ENCODE measurements at regions not wholly inside any gene's neighbourhood (a gene's known extent, or its start where the extent isn't known, plus 50 kb on each side); places are given as distances from the start of the nearest gene placed in this dataset.
"Not testable (repeated sequence)": the region's sequence is repeated elsewhere in the genome, so short reads cannot be mapped to it uniquely, and the experiment has no call there.

- DNase-seq = not testable (repeated sequence)
Measured at GRCh38 chr16:29258946-29259634, 147.4 kb downstream of the NPIPB11 start.

DNA sequence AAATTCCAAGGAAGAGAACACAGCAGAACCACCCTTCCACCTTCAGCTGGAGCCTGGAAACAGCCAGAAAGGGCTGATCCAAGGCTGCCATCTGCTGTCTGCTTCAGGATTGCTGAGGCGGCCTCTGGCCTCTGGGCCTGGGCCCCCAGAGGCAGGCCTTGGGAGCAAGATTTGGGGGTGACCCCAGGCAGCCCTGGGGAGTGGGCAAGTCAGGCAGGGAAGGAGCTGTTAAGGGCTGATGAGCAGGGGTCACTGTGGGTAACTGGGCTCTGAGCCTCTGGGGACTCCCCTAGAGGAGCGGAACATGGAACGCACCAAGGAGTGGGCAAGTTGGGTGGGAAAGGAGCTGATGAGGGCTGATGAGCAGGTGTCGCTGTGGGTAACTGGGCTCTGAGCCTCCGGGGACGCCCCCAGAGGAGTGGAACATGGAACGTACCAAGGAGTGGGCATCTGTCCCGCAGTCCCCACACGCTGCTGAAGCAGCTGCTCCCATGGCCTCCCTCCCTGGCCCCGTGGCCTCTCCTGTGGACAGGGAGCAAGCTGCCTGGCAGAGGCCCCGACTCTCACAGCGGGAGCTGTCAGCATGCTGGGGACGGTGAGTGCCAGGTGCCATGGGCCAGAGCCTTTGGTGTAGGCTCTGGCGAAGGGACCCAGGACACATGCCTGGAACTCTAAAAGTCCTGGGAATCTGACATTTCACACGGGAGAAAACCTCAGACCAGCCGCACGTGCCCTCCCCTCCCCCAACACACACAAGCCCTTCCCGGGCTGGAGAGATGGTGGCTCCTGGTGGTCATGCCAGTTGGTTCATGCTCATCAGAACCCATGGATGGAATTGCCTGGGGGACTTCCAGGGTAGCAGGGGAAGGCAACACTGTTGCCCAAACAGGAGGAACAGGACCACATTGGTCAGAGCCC lies 148.8 kb downstream of the NPIPB11 start:
- DNase-seq = not testable (repeated sequence)

- DNase-seq = no peak
Measured at GRCh38 chr16:29256501-29256981, 150.0 kb downstream of the NPIPB11 start.

DNA sequence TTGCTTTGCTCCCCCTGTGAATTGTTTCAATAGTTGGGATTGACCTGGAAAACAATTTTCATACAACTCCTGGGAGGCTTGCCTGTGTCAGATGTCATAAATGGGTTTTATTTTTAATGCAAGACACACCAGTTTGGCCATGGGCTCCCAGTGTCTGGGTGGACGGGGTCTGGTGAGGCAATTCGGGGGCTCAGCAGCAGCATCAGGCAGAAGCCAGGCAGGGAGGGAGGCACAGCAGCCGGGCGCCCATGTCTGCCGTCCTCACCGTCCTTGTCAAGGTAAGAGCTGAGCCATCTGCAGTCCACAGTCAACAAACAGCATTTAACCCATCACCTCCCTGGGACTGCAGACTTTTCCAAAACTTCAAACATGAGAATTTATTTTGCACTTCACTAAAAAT lies 150.6 kb downstream of the NPIPB11 start:
- DNase-seq = not testable (repeated sequence)

DNA sequence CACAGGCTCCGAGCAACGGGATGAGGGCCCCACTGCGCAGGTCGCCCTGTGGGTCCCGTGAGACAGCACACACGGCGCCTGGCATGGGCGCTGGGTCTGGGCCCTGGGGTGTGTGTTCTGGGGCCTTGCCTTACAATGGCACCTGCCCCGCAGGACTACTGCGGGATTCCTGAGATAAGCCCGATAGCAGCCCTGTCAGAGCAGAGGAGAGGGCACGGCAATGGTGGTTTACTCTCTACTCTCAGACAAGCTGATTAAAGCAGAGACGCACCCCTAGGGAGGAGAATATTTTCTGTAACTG lies 151.1 kb downstream of the NPIPB11 start:
- DNase-seq = not testable (repeated sequence)

- no peak for DNase-seq
Measured at GRCh38 chr16:29254676-29255495, 151.6 kb downstream of the NPIPB11 start.

DNA sequence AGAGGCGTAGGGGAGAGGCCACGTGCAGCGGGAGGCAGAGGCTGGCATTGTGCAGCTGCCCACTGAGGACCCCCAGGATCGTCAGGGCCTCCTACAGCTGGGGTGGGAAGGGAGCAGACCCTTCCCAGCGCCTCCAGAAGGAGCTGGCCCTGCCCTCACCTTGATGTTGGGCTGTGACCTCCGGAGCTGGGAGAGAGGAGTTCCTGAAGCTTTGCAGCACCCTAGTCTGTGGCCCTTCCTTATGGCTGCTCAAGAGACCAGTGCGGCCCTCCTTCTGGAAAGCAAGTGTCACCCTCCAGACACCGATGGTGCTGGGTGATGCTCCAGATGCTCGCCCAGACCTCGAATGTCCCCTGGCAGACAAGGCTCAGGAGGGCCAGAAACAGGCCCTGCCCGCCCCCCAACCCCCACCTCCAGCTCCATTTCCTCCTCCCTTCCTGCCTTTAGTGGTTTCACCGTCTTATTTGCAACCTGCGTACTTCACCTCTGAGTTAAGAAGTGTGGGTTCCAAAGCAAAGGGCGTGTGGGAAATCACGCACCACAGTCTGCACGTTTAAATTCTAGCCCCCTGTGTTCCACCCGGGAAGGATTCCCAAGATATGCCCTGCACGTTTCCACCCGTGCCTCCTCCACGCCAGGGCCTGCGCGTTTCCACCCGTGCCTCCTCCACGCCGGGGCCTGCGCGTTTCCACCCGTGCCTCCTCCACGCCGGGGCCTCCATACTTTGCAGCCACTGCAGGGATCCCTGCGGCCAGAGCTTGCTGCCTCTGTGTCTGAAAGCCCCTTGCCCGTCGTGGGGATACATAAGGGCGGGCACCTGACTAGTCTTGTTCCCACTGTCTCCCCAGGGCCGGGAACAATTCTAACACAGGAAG lies 152.6 kb downstream of the NPIPB11 start:
- DNase-seq = not testable (repeated sequence)

DNA sequence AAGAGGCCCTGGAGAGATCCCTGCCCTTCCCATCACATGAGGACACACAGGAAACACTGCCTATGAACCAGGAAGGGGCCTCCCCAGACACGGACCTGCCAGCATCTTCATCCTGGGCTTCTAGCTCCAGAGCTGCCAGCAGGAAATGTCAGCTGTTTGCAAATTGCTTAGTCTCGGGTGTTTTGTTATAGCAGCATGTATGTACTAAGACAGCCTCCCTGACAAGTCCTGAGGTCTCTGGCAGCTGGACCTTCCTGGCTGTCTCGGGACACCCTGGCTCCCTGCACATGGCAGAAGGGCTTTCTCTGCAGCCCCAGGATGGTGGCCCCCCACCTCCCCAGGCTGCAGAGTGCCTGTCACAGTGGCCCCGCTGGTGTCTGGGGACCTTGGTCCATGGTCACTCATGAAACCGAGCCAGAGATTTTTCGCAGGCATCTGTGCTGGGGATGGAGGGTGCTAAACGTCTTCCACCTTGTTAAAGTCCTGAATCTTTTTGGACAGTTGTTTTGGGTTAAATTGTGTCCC lies 153.4 kb downstream of the NPIPB11 start:
- not testable (repeated sequence) for DNase-seq

- not testable (repeated sequence) for DNase-seq
Measured at GRCh38 chr16:29252311-29252710, 154.2 kb downstream of the NPIPB11 start.

DNA sequence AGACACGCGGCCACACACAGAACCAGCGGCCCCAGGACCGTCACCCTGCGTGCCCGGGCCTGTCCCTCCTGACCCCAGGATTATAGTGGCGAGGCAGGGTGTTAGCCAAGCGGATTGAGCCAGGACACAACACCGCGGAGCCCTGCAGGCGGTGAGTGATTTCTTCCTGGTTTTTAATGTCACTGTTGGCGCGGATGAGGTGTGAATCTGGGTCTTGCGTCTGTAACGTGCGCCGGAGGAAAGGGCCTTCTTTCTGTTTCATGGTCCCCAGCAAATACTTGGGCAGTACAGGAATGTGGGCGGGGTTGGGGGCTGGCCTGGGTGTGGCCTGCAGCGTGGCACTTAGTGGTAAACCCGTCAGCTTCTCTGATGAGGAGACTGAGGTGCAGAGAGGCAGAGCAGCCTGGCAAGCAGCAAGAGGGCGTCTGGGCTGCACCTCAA lies 154.9 kb downstream of the NPIPB11 start:
- not testable (repeated sequence) for DNase-seq

- DNase-seq = not testable (repeated sequence)
Measured at GRCh38 chr16:29250923-29251434, 155.5 kb downstream of the NPIPB11 start.

DNA sequence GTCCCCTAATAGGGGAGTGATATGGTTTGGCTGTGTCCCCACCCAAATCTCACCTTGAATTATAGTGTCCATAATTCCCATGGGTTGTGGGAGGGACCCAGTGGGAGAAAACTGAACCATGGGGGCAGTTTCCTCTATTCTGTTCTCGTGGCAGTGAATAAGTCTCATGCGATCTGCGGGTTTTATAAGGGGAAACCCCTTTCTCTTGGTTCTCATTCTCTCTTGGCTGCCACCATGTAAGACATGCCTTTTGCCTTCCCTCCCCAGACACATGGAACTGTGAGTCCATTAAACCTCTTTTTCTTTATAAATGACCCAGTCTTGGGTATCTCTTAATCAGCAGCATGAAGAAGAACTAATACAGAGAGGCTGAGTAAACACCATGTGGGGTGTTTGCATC lies 156.0 kb downstream of the NPIPB11 start:
- DNase-seq = not testable (repeated sequence)

GRCh38 chr16:29248940-29249318 lies 157.6 kb downstream of the NPIPB11 start:
- not testable (repeated sequence) for DNase-seq

GRCh38 chr16:29248306-29248939 lies 158.1 kb downstream of the NPIPB11 start:
- DNase-seq = not testable (repeated sequence)

GRCh38 chr16:29246091-29246490 lies 160.4 kb downstream of the NPIPB11 start:
- DNase-seq = not testable (repeated sequence)

- no peak for DNase-seq
Measured at GRCh38 chr16:29237971-29238370, 168.5 kb downstream of the NPIPB11 start.

GRCh38 chr16:29237495-29237894 lies 169.0 kb downstream of the NPIPB11 start:
- not testable (repeated sequence) for DNase-seq

GRCh38 chr16:29237023-29237422 lies 169.5 kb downstream of the NPIPB11 start:
- not testable (repeated sequence) for DNase-seq

DNA sequence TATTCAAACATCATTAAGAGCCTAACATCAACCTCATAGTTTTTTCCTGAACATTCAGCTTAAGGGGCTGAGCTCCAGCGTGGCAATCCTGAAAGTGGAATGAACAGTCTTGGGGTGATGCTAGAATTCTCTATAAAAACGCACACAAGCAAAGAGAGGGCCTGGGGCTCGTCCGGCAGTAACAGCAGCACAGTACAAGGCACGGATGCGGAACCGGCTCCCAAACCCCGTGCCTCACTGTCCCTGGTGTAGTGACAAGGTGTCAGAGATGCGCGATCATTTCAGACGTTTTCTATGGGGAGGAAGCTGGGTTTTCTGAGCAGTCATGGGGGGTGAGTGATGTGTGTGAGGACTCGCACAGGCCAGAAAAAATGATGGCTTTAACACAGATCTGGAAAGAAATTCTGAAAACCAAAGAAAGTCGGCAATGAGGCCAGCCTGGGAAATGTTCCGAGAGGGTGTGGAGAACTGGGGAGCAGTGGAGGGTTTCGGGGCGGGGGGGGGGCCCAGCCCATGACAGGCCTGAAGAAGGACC lies 170.6 kb downstream of the NPIPB11 start:
- DNase-seq = not testable (repeated sequence)

All from right kidney (tissue), 1 donor.